ENCODE measurements at regions not wholly inside any gene's neighbourhood (a gene's known extent, or its start where the extent isn't known, plus 50 kb on each side); places are given as distances from the start of the nearest gene placed in this dataset.

- Histone ChIP-seq H3K27me3 (ENCODE audit: control insufficient read depth in 2 of 2, insufficient read depth in 2 of 2, low read length in 2 of 2) (no peaks in the 10 kb centered on the region), H3K4me3 (ENCODE audit: low read length in 2 of 2) (no peak overlapping the region), H3K36me3 (ENCODE audit: control insufficient read depth in 2 of 2, insufficient read depth in 2 of 2, low read length in 2 of 2) (no peaks in the 10 kb centered on the region), H3K9ac (ENCODE audit: low read depth in 1 of 2, low read length in 2 of 2) (no peak overlapping the region), H3K27ac (ENCODE audit: low read depth in 2 of 2, low read length in 2 of 2) (no peak overlapping the region), H3K4me1 (ENCODE audit: control insufficient read depth in 2 of 2, insufficient read depth in 2 of 2, low read length in 2 of 2) (no peaks in the 10 kb centered on the region), H3K9me3 (ENCODE audit: control insufficient read depth in 2 of 2, low read length in 2 of 2) (no peaks in the 10 kb centered on the region)
Measured at GRCh38 chr4:120636120-120636630, 286.4 kb downstream of the PRDM5 start.

- Histone ChIP-seq H3K9ac (ENCODE audit: low read depth in 1 of 2, low read length in 2 of 2) (no peak overlapping the region), H3K27me3 (ENCODE audit: control insufficient read depth in 2 of 2, insufficient read depth in 2 of 2, low read length in 2 of 2) (no peaks in the 10 kb centered on the region), H3K4me3 (ENCODE audit: low read length in 2 of 2) (no peak overlapping the region), H3K36me3 (ENCODE audit: control insufficient read depth in 2 of 2, insufficient read depth in 2 of 2, low read length in 2 of 2) (no peaks in the 10 kb centered on the region), H3K9me3 (ENCODE audit: control insufficient read depth in 2 of 2, low read length in 2 of 2) (no peaks in the 10 kb centered on the region), H3K4me1 (ENCODE audit: control insufficient read depth in 2 of 2, insufficient read depth in 2 of 2, low read length in 2 of 2) (no peaks in the 10 kb centered on the region), H3K27ac (ENCODE audit: low read depth in 2 of 2, low read length in 2 of 2) (no peak overlapping the region)
Measured at GRCh38 chr4:120633810-120634209, 288.7 kb downstream of the PRDM5 start.

GRCh38 chr4:120630427-120630826 lies 292.1 kb downstream of the PRDM5 start:
- Histone ChIP-seq H3K27ac (ENCODE audit: low read depth in 2 of 2, low read length in 2 of 2) (no peak overlapping the region), H3K27me3 (ENCODE audit: control insufficient read depth in 2 of 2, insufficient read depth in 2 of 2, low read length in 2 of 2) (no peaks in the 10 kb centered on the region), H3K4me1 (ENCODE audit: control insufficient read depth in 2 of 2, insufficient read depth in 2 of 2, low read length in 2 of 2) (no peaks in the 10 kb centered on the region), H3K36me3 (ENCODE audit: control insufficient read depth in 2 of 2, insufficient read depth in 2 of 2, low read length in 2 of 2) (no peaks in the 10 kb centered on the region), H3K9ac (ENCODE audit: low read depth in 1 of 2, low read length in 2 of 2) (no peak overlapping the region), H3K9me3 (ENCODE audit: control insufficient read depth in 2 of 2, low read length in 2 of 2) (no peaks in the 10 kb centered on the region), H3K4me3 (ENCODE audit: low read length in 2 of 2) (no peak overlapping the region)

GRCh38 chr4:120629546-120630108 lies 292.9 kb downstream of the PRDM5 start:
- Histone ChIP-seq H3K4me3 (ENCODE audit: low read length in 2 of 2) (no peak overlapping the region), H3K9ac (ENCODE audit: low read depth in 1 of 2, low read length in 2 of 2) (no peak overlapping the region), H3K9me3 (ENCODE audit: control insufficient read depth in 2 of 2, low read length in 2 of 2) (no peaks in the 10 kb centered on the region), H3K36me3 (ENCODE audit: control insufficient read depth in 2 of 2, insufficient read depth in 2 of 2, low read length in 2 of 2) (no peaks in the 10 kb centered on the region), H3K27me3 (ENCODE audit: control insufficient read depth in 2 of 2, insufficient read depth in 2 of 2, low read length in 2 of 2) (no peaks in the 10 kb centered on the region), H3K4me1 (ENCODE audit: control insufficient read depth in 2 of 2, insufficient read depth in 2 of 2, low read length in 2 of 2) (no peaks in the 10 kb centered on the region), H3K27ac (ENCODE audit: low read depth in 2 of 2, low read length in 2 of 2) (no peak overlapping the region)

GRCh38 chr4:120622601-120623000 lies 299.9 kb downstream of the PRDM5 start:
- Histone ChIP-seq H3K36me3 (ENCODE audit: control insufficient read depth in 2 of 2, insufficient read depth in 2 of 2, low read length in 2 of 2) (no peaks in the 10 kb centered on the region), H3K9me3 (ENCODE audit: control insufficient read depth in 2 of 2, low read length in 2 of 2) (no peaks in the 10 kb centered on the region), H3K27me3 (ENCODE audit: control insufficient read depth in 2 of 2, insufficient read depth in 2 of 2, low read length in 2 of 2) (no peaks in the 10 kb centered on the region), H3K9ac (ENCODE audit: low read depth in 1 of 2, low read length in 2 of 2) (no peak overlapping the region), H3K4me3 (ENCODE audit: low read length in 2 of 2) (no peak overlapping the region), H3K4me1 (ENCODE audit: control insufficient read depth in 2 of 2, insufficient read depth in 2 of 2, low read length in 2 of 2) (no peaks in the 10 kb centered on the region), H3K27ac (ENCODE audit: low read depth in 2 of 2, low read length in 2 of 2) (no peak overlapping the region)

- Histone ChIP-seq H3K9ac (ENCODE audit: low read depth in 1 of 2, low read length in 2 of 2) (no peak overlapping the region), H3K36me3 (ENCODE audit: control insufficient read depth in 2 of 2, insufficient read depth in 2 of 2, low read length in 2 of 2) (no peaks in the 10 kb centered on the region), H3K27me3 (ENCODE audit: control insufficient read depth in 2 of 2, insufficient read depth in 2 of 2, low read length in 2 of 2) (no peaks in the 10 kb centered on the region), H3K4me1 (ENCODE audit: control insufficient read depth in 2 of 2, insufficient read depth in 2 of 2, low read length in 2 of 2) (no peaks in the 10 kb centered on the region), H3K9me3 (ENCODE audit: control insufficient read depth in 2 of 2, low read length in 2 of 2) (no peaks in the 10 kb centered on the region), H3K27ac (ENCODE audit: low read depth in 2 of 2, low read length in 2 of 2) (no peak overlapping the region), H3K4me3 (ENCODE audit: low read length in 2 of 2) (no peak overlapping the region)
Measured at GRCh38 chr4:120617171-120617570, 305.4 kb downstream of the PRDM5 start.

- Histone ChIP-seq H3K27me3 (ENCODE audit: control insufficient read depth in 2 of 2, insufficient read depth in 2 of 2, low read length in 2 of 2) (no peaks in the 10 kb centered on the region), H3K9ac (ENCODE audit: low read depth in 1 of 2, low read length in 2 of 2) (no peak overlapping the region), H3K9me3 (ENCODE audit: control insufficient read depth in 2 of 2, low read length in 2 of 2) (no peaks in the 10 kb centered on the region), H3K4me3 (ENCODE audit: low read length in 2 of 2) (no peak overlapping the region), H3K4me1 (ENCODE audit: control insufficient read depth in 2 of 2, insufficient read depth in 2 of 2, low read length in 2 of 2) (no peaks in the 10 kb centered on the region), H3K27ac (ENCODE audit: low read depth in 2 of 2, low read length in 2 of 2) (no peak overlapping the region), H3K36me3 (ENCODE audit: control insufficient read depth in 2 of 2, insufficient read depth in 2 of 2, low read length in 2 of 2) (no peaks in the 10 kb centered on the region)
Measured at GRCh38 chr4:120616041-120616440, 306.5 kb downstream of the PRDM5 start.

GRCh38 chr4:120613778-120614177 lies 308.7 kb downstream of the PRDM5 start:
- H3K27ac ChIP-seq (ENCODE audit: low read depth in 2 of 2, low read length in 2 of 2): no peak overlapping the region
- no peaks in the 10 kb centered on the region for H3K4me1 ChIP-seq (ENCODE audit: control insufficient read depth in 2 of 2, insufficient read depth in 2 of 2, low read length in 2 of 2)
- no peaks in the 10 kb centered on the region for H3K9me3 ChIP-seq (ENCODE audit: control insufficient read depth in 2 of 2, low read length in 2 of 2)
- H3K9ac ChIP-seq (ENCODE audit: low read depth in 1 of 2, low read length in 2 of 2): no peak overlapping the region
- H3K4me3 ChIP-seq (ENCODE audit: low read length in 2 of 2): no peak overlapping the region
- H3K27me3 ChIP-seq (ENCODE audit: control insufficient read depth in 2 of 2, insufficient read depth in 2 of 2, low read length in 2 of 2): no peaks in the 10 kb centered on the region
- no peaks in the 10 kb centered on the region for H3K36me3 ChIP-seq (ENCODE audit: control insufficient read depth in 2 of 2, insufficient read depth in 2 of 2, low read length in 2 of 2)

GRCh38 chr4:120611092-120611491 lies 311.4 kb downstream of the PRDM5 start:
- H3K27me3 ChIP-seq (ENCODE audit: control insufficient read depth in 2 of 2, insufficient read depth in 2 of 2, low read length in 2 of 2): no peaks in the 10 kb centered on the region
- H3K9me3 ChIP-seq (ENCODE audit: control insufficient read depth in 2 of 2, low read length in 2 of 2): no peaks in the 10 kb centered on the region
- no peak overlapping the region for H3K27ac ChIP-seq (ENCODE audit: low read depth in 2 of 2, low read length in 2 of 2)
- no peak overlapping the region for H3K4me3 ChIP-seq (ENCODE audit: low read length in 2 of 2)
- H3K9ac ChIP-seq (ENCODE audit: low read depth in 1 of 2, low read length in 2 of 2): no peak overlapping the region
- H3K36me3 ChIP-seq (ENCODE audit: control insufficient read depth in 2 of 2, insufficient read depth in 2 of 2, low read length in 2 of 2): no peaks in the 10 kb centered on the region
- no peaks in the 10 kb centered on the region for H3K4me1 ChIP-seq (ENCODE audit: control insufficient read depth in 2 of 2, insufficient read depth in 2 of 2, low read length in 2 of 2)

- Histone ChIP-seq H3K36me3 (ENCODE audit: control insufficient read depth in 2 of 2, insufficient read depth in 2 of 2, low read length in 2 of 2) (no peaks in the 10 kb centered on the region), H3K4me3 (ENCODE audit: low read length in 2 of 2) (no peak overlapping the region), H3K4me1 (ENCODE audit: control insufficient read depth in 2 of 2, insufficient read depth in 2 of 2, low read length in 2 of 2) (no peaks in the 10 kb centered on the region), H3K27ac (ENCODE audit: low read depth in 2 of 2, low read length in 2 of 2) (no peak overlapping the region), H3K9me3 (ENCODE audit: control insufficient read depth in 2 of 2, low read length in 2 of 2) (no peaks in the 10 kb centered on the region), H3K27me3 (ENCODE audit: control insufficient read depth in 2 of 2, insufficient read depth in 2 of 2, low read length in 2 of 2) (no peaks in the 10 kb centered on the region), H3K9ac (ENCODE audit: low read depth in 1 of 2, low read length in 2 of 2) (no peak overlapping the region)
Measured at GRCh38 chr4:120591038-120591437, 331.5 kb downstream of the PRDM5 start.

GRCh38 chr4:120589787-120590186 lies 332.7 kb downstream of the PRDM5 start:
- Histone ChIP-seq H3K27ac (ENCODE audit: low read depth in 2 of 2, low read length in 2 of 2) (no peak overlapping the region), H3K9me3 (ENCODE audit: control insufficient read depth in 2 of 2, low read length in 2 of 2) (no peaks in the 10 kb centered on the region), H3K27me3 (ENCODE audit: control insufficient read depth in 2 of 2, insufficient read depth in 2 of 2, low read length in 2 of 2) (no peaks in the 10 kb centered on the region), H3K4me1 (ENCODE audit: control insufficient read depth in 2 of 2, insufficient read depth in 2 of 2, low read length in 2 of 2) (no peaks in the 10 kb centered on the region), H3K4me3 (ENCODE audit: low read length in 2 of 2) (no peak overlapping the region), H3K9ac (ENCODE audit: low read depth in 1 of 2, low read length in 2 of 2) (no peak overlapping the region), H3K36me3 (ENCODE audit: control insufficient read depth in 2 of 2, insufficient read depth in 2 of 2, low read length in 2 of 2) (no peaks in the 10 kb centered on the region)

Measured in mucosa of rectum (tissue), 2 donors.